Posterior vena cava (tissue), 2 donors: ENCODE measurements at regions not wholly inside any gene's neighbourhood (a gene's known extent, or its start where the extent isn't known, plus 50 kb on each side); places are given as distances from the start of the nearest gene placed in this dataset.

Source experiments
- DNase-seq: peaks from one replicate; pipeline ENCODE4 v3.0.0-alpha.2; 2020; ENCODE audit warnings: low spot score
- intact Hi-C, 2 donors: fragments of 100-400 bp; cut with DNase I; formaldehyde crosslinking; loops; one replicate each; pipeline versions ENCODE4 v1.14.1 to v1.14.2; 2022 to 2023
- donor health status: DM: yes; HTN: yes; CAD: no.
- donor health status: DM: yes; HTN: yes; CAD: no.

GRCh38 chr9:126017758-126018157, 270.6 kb downstream of the PBX3 start:
- DNase-seq, result no peak
- intact Hi-C loops, result no loop called here

GRCh38 chr9:126020836-126021235, 273.7 kb downstream of the PBX3 start:
- intact Hi-C loops, result no loop called here
- DNase-seq, result peak; percentile 69

GRCh38 chr9:126023962-126024361, 276.8 kb downstream of the PBX3 start:
- DNase-seq, result no peak
- intact Hi-C loops, result no loop called here

GRCh38 chr9:126024581-126025230, 277.5 kb downstream of the PBX3 start:
- intact Hi-C loops, result no loop called here
- no peak for DNase-seq

- no peak for DNase-seq
- intact Hi-C loops, result no loop called here
Measured at GRCh38 chr9:126025991-126026390, 278.8 kb downstream of the PBX3 start.

GRCh38 chr9:126027566-126027965, 280.4 kb downstream of the PBX3 start:
- intact Hi-C loops, result no loop called here
- no peak for DNase-seq

- no peak for DNase-seq
- intact Hi-C loops, result no loop called here
Measured at GRCh38 chr9:126028746-126029145, 281.6 kb downstream of the PBX3 start.

- intact Hi-C loops, result no loop called here
- no peak for DNase-seq
Measured at GRCh38 chr9:126030716-126031115, 283.5 kb downstream of the PBX3 start.

- intact Hi-C loops, result no loop called here
- DNase-seq, result no peak
Measured at GRCh38 chr9:126031116-126031515, 283.9 kb downstream of the PBX3 start.

- no peak for DNase-seq
Measured at GRCh38 chr9:126032135-126032534, 285.0 kb downstream of the PBX3 start.

GRCh38 chr9:126033318-126033717, 286.1 kb downstream of the PBX3 start:
- intact Hi-C loops, result no loop called here
- DNase-seq, result no peak

More at GRCh38 chr9:126032135-126032534, 285.0 kb downstream of the PBX3 start:
- intact Hi-C loops, result no loop called here

- intact Hi-C loops, result no loop called here
Measured at GRCh38 chr9:126033956-126034355, 286.8 kb downstream of the PBX3 start.

GRCh38 chr9:126036881-126037291, 289.7 kb downstream of the PBX3 start:
- intact Hi-C loops, result no loop called here
- DNase-seq, result no peak

More at GRCh38 chr9:126033956-126034355, 286.8 kb downstream of the PBX3 start:
- DNase-seq, result no peak

GRCh38 chr9:126038790-126039189, 287.8 kb upstream of the MVB12B start:
- intact Hi-C loops, result no loop called here
- no peak for DNase-seq

GRCh38 chr9:126043681-126044080, 282.9 kb upstream of the MVB12B start:
- DNase-seq, result no peak
- intact Hi-C loops, result no loop called here

GRCh38 chr9:126049088-126049487, 277.5 kb upstream of the MVB12B start:
- intact Hi-C loops, result no loop called here
- DNase-seq, result no peak

GRCh38 chr9:126049896-126050604, 276.6 kb upstream of the MVB12B start:
- intact Hi-C loops, result loop anchor here in 1 of 2 donors (5.0 to 10.0 kb wide), 2 partner anchors 705 to 932 kb away; no protein-coding TSS in a partner anchor
- peak; percentile 45 for DNase-seq

- peak; percentile 71 for DNase-seq
Measured at GRCh38 chr9:126050605-126050990, 276.0 kb upstream of the MVB12B start.

GRCh38 chr9:126051446-126052130, 275.0 kb upstream of the MVB12B start:
- intact Hi-C loops, result loop anchor here in 1 of 2 donors (5.0 to 10.0 kb wide), 2 partner anchors 703 to 931 kb away; no protein-coding TSS in a partner anchor
- peak; percentile 70 for DNase-seq

More at GRCh38 chr9:126050605-126050990, 276.0 kb upstream of the MVB12B start:
- intact Hi-C loops, result loop anchor here in 1 of 2 donors (5.0 to 10.0 kb wide), 2 partner anchors 704 to 932 kb away; no protein-coding TSS in a partner anchor

GRCh38 chr9:126052791-126053190, 273.8 kb upstream of the MVB12B start:
- peak; percentile 38 for DNase-seq
- intact Hi-C loops, result loop anchor here in 1 of 2 donors (5.0 to 10.0 kb wide), 2 partner anchors 702 to 930 kb away; no protein-coding TSS in a partner anchor
